ENCODE measurements at regions not wholly inside any gene's neighbourhood (a gene's known extent, or its start where the extent isn't known, plus 50 kb on each side); places are given as distances from the start of the nearest gene placed in this dataset.

DNA sequence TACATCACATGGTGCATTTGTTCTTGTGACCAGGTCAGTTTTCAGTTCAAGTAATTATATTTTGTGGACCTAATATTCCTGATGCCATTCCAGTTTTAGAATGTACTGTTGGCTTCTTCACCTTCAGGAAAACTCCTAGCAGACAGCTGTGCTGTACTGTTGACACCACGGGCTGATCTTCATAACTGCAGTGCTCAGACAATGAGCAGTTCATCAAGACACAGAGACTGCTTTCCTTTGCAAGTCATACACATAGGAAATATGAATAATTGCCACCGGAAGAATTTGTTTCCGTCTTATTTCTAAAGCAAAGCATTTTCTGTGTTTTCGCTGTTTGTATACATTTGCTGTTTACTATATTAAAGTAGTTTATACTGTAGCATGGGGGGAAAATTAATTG lies 89.8 kb downstream of the C6orf118 start:
- no peak for DNase-seq (ENCODE audit: low read depth)
- no peak overlapping the region for H3K4me3 ChIP-seq (ENCODE audit: low read depth, low read length)
- TF ChIP-seq, protein P1, sequence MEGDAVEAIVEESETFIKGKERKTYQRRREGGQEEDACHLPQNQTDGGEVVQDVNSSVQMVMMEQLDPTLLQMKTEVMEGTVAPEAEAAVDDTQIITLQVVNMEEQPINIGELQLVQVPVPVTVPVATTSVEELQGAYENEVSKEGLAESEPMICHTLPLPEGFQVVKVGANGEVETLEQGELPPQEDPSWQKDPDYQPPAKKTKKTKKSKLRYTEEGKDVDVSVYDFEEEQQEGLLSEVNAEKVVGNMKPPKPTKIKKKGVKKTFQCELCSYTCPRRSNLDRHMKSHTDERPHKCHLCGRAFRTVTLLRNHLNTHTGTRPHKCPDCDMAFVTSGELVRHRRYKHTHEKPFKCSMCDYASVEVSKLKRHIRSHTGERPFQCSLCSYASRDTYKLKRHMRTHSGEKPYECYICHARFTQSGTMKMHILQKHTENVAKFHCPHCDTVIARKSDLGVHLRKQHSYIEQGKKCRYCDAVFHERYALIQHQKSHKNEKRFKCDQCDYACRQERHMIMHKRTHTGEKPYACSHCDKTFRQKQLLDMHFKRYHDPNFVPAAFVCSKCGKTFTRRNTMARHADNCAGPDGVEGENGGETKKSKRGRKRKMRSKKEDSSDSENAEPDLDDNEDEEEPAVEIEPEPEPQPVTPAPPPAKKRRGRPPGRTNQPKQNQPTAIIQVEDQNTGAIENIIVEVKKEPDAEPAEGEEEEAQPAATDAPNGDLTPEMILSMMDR (IDR thresholded peaks at IDR 0.05; ENCODE audit: control insufficient read depth, extremely low read depth, insufficient read depth), result no peak

DNA sequence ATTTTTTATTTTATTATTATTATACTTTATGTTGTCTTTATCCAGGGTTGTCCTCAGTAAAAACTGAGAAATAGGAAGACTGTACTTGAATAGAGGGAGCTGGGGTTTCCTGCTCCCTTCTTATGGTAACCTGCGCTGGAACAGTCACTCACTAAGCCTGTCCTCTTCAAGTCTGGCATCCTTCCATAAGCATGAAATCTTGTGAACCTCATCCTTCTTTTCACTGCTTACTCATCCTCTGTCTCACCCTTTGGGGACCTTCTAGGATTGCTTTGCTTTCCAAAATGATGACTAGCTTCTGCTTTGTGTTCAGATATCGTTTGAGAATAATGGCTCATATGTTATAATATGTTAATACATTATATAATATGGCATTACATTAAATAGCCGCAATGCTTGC lies 90.6 kb downstream of the C6orf118 start:
- no peak overlapping the region for H3K4me3 ChIP-seq (ENCODE audit: low read depth, low read length)

DNA sequence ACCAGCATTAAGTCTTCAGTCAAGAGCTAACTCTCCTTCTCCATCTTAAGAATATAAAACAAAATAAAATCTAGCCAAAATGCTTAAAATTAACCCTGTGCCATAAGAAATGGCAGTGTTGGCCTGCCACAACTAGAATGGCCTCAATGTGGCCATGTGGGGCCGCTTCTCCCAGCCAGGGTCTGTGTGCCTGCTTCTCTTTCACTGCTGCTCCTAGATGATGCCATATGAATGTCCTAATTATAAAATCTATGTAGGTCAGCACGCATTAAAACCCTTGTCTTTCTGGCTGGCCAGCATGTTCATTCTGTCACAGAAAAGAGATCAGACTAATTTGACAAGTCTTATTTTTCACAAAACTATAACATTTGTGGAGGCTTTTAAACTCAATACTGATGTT lies 102.6 kb downstream of the C6orf118 start:
- H3K4me3 ChIP-seq (ENCODE audit: low read depth, low read length), result no peak overlapping the region
- TF ChIP-seq, protein P1 (IDR thresholded peaks at IDR 0.05; ENCODE audit: control insufficient read depth, extremely low read depth, insufficient read depth), result no peak
- DNase-seq (ENCODE audit: low read depth), result no peak

More for the DNA sequence above, 90.6 kb downstream of the C6orf118 start:
- TF ChIP-seq, protein P1 (IDR thresholded peaks at IDR 0.05; ENCODE audit: control insufficient read depth, extremely low read depth, insufficient read depth), result no peak
- no peak for DNase-seq (ENCODE audit: low read depth)

DNA sequence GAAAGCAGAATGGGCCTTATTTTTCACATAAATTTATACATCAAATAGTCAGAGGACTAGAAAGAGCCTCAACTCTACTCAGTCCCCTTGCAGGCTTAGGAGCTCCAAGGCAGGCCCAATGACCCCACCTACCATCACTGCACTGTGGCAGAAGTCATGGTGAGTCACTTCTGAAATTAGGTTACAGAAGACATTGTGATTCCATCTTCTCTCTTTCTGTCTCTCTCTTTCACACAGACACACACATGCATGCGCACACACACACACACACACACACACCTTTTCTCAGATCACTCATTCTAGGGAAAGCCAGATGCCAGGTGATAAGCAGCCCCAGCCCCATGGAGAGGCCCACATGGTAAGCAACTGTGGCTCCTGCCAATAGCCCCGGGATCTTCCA lies 103.8 kb downstream of the C6orf118 start:
- no peak overlapping the region for H3K4me3 ChIP-seq (ENCODE audit: low read depth, low read length)
- DNase-seq (ENCODE audit: low read depth), result no peak
- TF ChIP-seq, protein P1 (IDR thresholded peaks at IDR 0.05; ENCODE audit: control insufficient read depth, extremely low read depth, insufficient read depth), result no peak

DNA sequence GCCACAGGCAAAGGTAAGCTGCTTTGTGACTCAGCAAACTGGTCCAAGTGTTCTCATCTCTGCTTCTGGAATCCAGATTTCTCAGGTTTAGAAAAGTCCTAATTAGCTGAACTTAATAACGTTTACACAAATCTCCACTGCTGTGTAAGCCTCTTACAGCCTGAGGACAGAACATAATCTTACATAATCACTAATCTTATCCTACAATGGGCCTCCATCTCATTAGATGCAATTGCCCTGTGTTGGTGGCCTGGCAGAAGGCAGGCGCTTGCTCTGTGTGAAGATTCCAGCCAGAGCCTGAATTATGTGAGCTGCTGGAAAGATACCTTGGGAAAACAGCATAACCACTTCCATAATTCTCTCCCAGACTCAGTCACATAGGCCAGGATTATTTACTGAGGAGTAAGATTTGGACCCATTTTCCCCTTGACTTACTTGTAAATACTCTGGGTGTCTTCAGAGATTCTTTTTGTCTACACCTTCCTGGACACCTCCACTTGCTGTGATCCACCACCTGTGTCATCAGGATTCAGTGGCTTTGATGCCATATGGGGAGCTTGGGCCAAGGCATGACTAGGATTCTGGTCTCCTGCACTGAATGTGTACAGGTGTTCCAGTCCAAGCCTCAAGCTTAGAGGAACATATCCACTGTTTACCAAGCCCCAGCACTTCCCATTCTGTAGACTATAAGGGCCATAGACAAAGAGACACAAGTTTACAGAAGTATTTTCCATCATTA lies 104.4 kb downstream of the C6orf118 start:
- TF ChIP-seq, protein P1 (IDR thresholded peaks at IDR 0.05; ENCODE audit: control insufficient read depth, extremely low read depth, insufficient read depth), result no peak
- no peak for DNase-seq (ENCODE audit: low read depth)
- H3K4me3 ChIP-seq (ENCODE audit: low read depth, low read length), result no peak overlapping the region

DNA sequence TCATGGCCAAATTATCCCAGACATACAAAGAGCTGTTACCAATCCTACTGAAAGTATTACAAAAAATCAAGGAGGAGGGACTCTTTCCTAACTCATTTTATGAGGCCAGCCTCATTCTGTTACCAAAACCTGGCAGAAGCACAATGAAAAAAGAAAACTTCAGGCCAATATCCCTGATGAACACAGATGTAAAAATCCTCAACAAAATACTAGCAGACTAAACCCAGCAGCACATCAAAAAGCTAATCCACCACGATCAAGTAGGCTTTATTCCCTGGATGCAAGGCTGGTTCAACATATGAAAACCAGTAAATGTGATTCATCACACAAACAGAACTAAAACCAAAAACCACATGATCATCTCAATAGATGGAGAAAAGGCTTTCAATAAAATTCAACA lies 109.2 kb downstream of the C6orf118 start:
- TF ChIP-seq, protein P1 (IDR thresholded peaks at IDR 0.05; ENCODE audit: control insufficient read depth, extremely low read depth, insufficient read depth), result no peak
- DNase-seq (ENCODE audit: low read depth), result no peak

DNA sequence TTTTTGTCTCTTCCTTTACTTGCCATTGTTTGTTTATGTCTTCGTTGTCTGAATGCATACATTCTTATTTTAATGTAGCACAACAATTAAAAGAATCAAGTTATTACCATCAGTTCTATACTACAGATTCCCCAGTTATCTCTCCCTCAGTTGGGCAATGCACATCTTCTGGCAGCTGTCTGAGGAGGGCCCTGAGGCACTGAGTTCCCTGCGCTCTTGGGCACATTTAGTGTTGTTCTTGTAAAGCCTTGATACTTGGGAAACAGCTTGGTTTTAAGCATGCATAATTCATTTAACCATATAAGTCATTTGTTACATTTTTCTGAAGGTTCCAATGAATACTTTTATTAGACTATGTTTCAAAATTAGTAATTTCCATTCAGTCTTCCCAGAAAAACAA lies 117.9 kb downstream of the C6orf118 start:
- no peak for DNase-seq (ENCODE audit: low read depth)
- TF ChIP-seq, protein P1 (IDR thresholded peaks at IDR 0.05; ENCODE audit: control insufficient read depth, extremely low read depth, insufficient read depth), result no peak
- no peak overlapping the region for H3K4me3 ChIP-seq (ENCODE audit: low read depth, low read length)

More for the DNA sequence above, 109.2 kb downstream of the C6orf118 start:
- no peak overlapping the region for H3K4me3 ChIP-seq (ENCODE audit: low read depth, low read length)
